ENCODE measurements at regions not wholly inside any gene's neighbourhood (a gene's known extent, or its start where the extent isn't known, plus 50 kb on each side); places are given as distances from the start of the nearest gene placed in this dataset.

GRCh38 chr14:76654573-76655108, 106.6 kb upstream of the VASH1 start:
- no peak for DNase-seq (ENCODE audit: low spot score)
- TF ChIP-seq, protein P1, sequence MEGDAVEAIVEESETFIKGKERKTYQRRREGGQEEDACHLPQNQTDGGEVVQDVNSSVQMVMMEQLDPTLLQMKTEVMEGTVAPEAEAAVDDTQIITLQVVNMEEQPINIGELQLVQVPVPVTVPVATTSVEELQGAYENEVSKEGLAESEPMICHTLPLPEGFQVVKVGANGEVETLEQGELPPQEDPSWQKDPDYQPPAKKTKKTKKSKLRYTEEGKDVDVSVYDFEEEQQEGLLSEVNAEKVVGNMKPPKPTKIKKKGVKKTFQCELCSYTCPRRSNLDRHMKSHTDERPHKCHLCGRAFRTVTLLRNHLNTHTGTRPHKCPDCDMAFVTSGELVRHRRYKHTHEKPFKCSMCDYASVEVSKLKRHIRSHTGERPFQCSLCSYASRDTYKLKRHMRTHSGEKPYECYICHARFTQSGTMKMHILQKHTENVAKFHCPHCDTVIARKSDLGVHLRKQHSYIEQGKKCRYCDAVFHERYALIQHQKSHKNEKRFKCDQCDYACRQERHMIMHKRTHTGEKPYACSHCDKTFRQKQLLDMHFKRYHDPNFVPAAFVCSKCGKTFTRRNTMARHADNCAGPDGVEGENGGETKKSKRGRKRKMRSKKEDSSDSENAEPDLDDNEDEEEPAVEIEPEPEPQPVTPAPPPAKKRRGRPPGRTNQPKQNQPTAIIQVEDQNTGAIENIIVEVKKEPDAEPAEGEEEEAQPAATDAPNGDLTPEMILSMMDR (IDR thresholded peaks at IDR 0.05; ENCODE audit: borderline replicate concordance, control extremely low read depth, extremely low read depth, insufficient read depth, missing control alignments), result no peak
- in situ Hi-C loops (cut with MboI; ENCODE audit: low sequenced_read_pairs, unreplicated experiment), result no loop called here

- in situ Hi-C loops (cut with MboI; ENCODE audit: low sequenced_read_pairs, unreplicated experiment), result no loop called here
- TF ChIP-seq, protein P1 (IDR thresholded peaks at IDR 0.05; ENCODE audit: borderline replicate concordance, control extremely low read depth, extremely low read depth, insufficient read depth, missing control alignments), result no peak
- DNase-seq (ENCODE audit: low spot score), result no peak
Measured at GRCh38 chr14:76655331-76655730, 105.9 kb upstream of the VASH1 start.

DNA sequence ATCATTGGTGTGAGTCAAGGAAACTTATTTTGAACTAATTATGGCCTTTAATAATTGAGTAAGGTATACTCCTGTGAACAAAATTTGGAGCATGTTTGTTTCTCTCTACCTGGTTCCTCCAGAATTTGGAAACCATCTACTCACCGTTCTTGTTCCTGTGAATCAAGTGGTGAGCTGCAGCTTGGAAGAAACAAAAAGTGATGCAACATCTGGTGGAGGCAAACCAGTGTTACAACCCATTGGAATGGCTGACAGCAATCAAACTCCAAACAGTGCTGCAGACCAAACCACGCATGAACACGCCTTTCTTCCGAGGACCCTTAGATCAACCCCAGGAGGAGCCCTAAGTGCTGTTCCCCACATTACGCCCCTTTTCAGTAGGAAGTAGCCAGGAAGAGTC, 104.7 kb upstream of the VASH1 start:
- DNase-seq (ENCODE audit: low spot score), result no peak
- in situ Hi-C loops (cut with MboI; ENCODE audit: low sequenced_read_pairs, unreplicated experiment), result no loop called here
- TF ChIP-seq, protein P1 (IDR thresholded peaks at IDR 0.05; ENCODE audit: borderline replicate concordance, control extremely low read depth, extremely low read depth, insufficient read depth, missing control alignments), result no peak

GRCh38 chr14:76657404-76657803, 103.9 kb upstream of the VASH1 start:
- in situ Hi-C loops (cut with MboI; ENCODE audit: low sequenced_read_pairs, unreplicated experiment), result no loop called here
- DNase-seq (ENCODE audit: low spot score), result no peak
- TF ChIP-seq, protein P1 (IDR thresholded peaks at IDR 0.05; ENCODE audit: borderline replicate concordance, control extremely low read depth, extremely low read depth, insufficient read depth, missing control alignments), result no peak

DNA sequence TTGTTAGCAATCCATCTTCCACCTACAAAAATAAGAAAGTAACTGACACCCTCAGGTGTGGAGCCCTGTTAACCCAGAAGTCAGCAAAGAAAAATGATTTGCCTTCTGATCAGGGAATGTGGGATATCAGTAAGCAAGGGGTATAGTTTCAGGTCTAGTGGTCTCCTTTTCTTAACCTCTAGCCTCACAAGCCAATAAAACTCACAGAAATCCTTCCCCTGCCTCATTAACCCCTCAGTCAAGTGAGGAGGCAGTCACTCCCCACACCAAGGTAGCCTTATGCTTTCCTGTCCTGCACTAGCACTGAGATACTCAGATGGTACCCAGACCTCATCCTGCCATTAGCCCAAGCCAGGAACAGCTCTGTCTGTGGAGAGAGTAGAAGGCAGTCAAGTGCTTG, 103.4 kb upstream of the VASH1 start:
- TF ChIP-seq, protein P1 (IDR thresholded peaks at IDR 0.05; ENCODE audit: borderline replicate concordance, control extremely low read depth, extremely low read depth, insufficient read depth, missing control alignments), result no peak
- DNase-seq (ENCODE audit: low spot score), result no peak
- in situ Hi-C loops (cut with MboI; ENCODE audit: low sequenced_read_pairs, unreplicated experiment), result no loop called here

- no peak for DNase-seq (ENCODE audit: low spot score)
- TF ChIP-seq, protein P1 (IDR thresholded peaks at IDR 0.05; ENCODE audit: borderline replicate concordance, control extremely low read depth, extremely low read depth, insufficient read depth, missing control alignments), result no peak
- in situ Hi-C loops (cut with MboI; ENCODE audit: low sequenced_read_pairs, unreplicated experiment), result no loop called here
Measured at GRCh38 chr14:76662580-76662979, 98.7 kb upstream of the VASH1 start.

- no peak for DNase-seq (ENCODE audit: low spot score)
- TF ChIP-seq, protein P1 (IDR thresholded peaks at IDR 0.05; ENCODE audit: borderline replicate concordance, control extremely low read depth, extremely low read depth, insufficient read depth, missing control alignments), result no peak
- in situ Hi-C loops (cut with MboI; ENCODE audit: low sequenced_read_pairs, unreplicated experiment), result no loop called here
Measured at GRCh38 chr14:76664790-76665189, 96.5 kb upstream of the VASH1 start.
